Coronary artery (tissue), 2 donors: ENCODE measurements at regions not wholly inside any gene's neighbourhood (a gene's known extent, or its start where the extent isn't known, plus 50 kb on each side); places are given as distances from the start of the nearest gene placed in this dataset.

Source experiments
- DNase-seq: peaks from one replicate; pipeline ENCODE4 v3.0.0-alpha.2; 2017; ENCODE audit warnings: low spot score
- H3K27ac ChIP-seq, 2 donors: fragments of 200-600 bp; sonication (generic); one replicate each; pipeline ENCODE4 v1.5.1; 2016 to 2019
- H3K4me3 ChIP-seq: fragments of 200-600 bp; sonication (generic); 2 replicates; pipeline ENCODE4 v1.5.1; 2016; ENCODE audit warnings: mild to moderate bottlenecking, moderate library complexity
- CTCF ChIP-seq: fragments of 200-600 bp; sonication (generic); IDR thresholded peaks from one replicate; pipeline ENCODE4 v1.5.1; 2019; ENCODE audit warnings: antibody characterized with exemption

GRCh38 chr13:76023652-76024051 is 387.5 kb downstream of the LMO7 start:
- no peak for TF ChIP-seq CTCF

GRCh38 chr13:76020421-76020955 is 384.4 kb downstream of the LMO7 start:
- TF ChIP-seq CTCF = no peak
- H3K4me3 ChIP-seq = no peak overlapping the region
- H3K27ac ChIP-seq = no peak overlapping the region
- no peak for DNase-seq

More at GRCh38 chr13:76023652-76024051, 387.5 kb downstream of the LMO7 start:
- no peak overlapping the region for H3K4me3 ChIP-seq
- no peak overlapping the region for H3K27ac ChIP-seq
- DNase-seq = no peak

GRCh38 chr13:76019421-76020044 is 383.4 kb downstream of the LMO7 start:
- no peak for DNase-seq
- H3K4me3 ChIP-seq = no peak overlapping the region
- H3K27ac ChIP-seq = no peak overlapping the region
- TF ChIP-seq CTCF = no peak

- Histone ChIP-seq H3K4me3 (no peak overlapping the region), H3K27ac (no peak overlapping the region)
- TF ChIP-seq CTCF = no peak
- DNase-seq = no peak
Observed at GRCh38 chr13:76017861-76018556, 381.9 kb downstream of the LMO7 start.

GRCh38 chr13:76016799-76017400 is 380.8 kb downstream of the LMO7 start:
- DNase-seq = no peak

More at GRCh38 chr13:76016799-76017400, 380.8 kb downstream of the LMO7 start:
- H3K4me3 ChIP-seq = no peak overlapping the region
- no peak overlapping the region for H3K27ac ChIP-seq
- no peak for TF ChIP-seq CTCF
